ENCODE measurements at regions not wholly inside any gene's neighbourhood (a gene's known extent, or its start where the extent isn't known, plus 50 kb on each side); places are given as distances from the start of the nearest gene placed in this dataset.
"Not testable (repeated sequence)": the region's sequence is repeated elsewhere in the genome, so short reads cannot be mapped to it uniquely, and the experiment has no call there.

DNA sequence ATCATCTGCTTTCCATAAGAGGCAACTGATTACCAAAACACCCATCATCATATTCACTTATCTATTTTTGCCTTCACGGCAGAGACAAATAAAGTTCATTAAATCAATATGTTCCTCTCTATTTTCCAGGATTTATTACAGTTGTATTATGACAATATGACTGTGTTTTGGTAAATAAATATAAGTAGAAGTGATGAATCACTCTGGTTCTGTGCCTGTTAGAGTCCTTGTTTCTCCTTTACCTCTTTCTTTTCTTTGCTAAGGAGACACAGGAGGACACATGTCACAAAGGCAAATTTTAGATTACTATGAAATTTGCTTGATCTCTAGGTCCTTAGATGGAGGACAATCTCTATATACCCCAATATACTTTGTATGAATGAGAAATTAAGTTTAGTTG is 152.6 kb upstream of the PLSCR5 start:
- Mint-ChIP-seq H3K9me3 (no peaks in the 10 kb centered on the region), H3K27me3 (no peaks in the 10 kb centered on the region), H3K36me3 (no peaks in the 10 kb centered on the region), H3K4me1 (no peaks in the 10 kb centered on the region), H3K27ac (no peak overlapping the region), H3K4me3 (no peak overlapping the region)
- DNase-seq, result no peak
- CTCF ChIA-PET, result no interaction called here

DNA sequence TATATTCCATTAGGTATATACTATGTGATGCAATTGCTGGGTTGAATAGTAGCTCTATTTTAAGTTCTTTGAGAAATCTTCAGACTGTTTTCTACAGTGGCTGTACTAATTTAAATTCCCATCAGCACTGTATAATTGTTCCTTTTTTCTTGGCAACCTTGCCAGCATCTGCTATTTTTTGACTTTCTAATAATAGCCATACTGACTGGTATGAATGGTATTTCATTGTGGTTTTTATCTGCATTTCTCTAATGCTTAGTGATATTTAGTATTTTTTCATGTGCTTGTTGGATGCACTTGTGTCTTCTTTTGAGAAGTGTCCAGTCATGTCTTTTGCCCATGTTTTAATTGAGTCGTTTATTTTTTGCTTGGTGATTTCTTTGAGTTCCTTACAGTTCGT is 145.1 kb upstream of the PLSCR5 start:
- CTCF ChIA-PET, result no interaction called here
- H3K27ac Mint-ChIP-seq, result no peak overlapping the region
- no peaks in the 10 kb centered on the region for H3K27me3 Mint-ChIP-seq
- H3K36me3 Mint-ChIP-seq, result no peaks in the 10 kb centered on the region
- H3K4me3 Mint-ChIP-seq, result no peak overlapping the region
- no peak for DNase-seq
- H3K9me3 Mint-ChIP-seq, result no peaks in the 10 kb centered on the region
- no peaks in the 10 kb centered on the region for H3K4me1 Mint-ChIP-seq

DNA sequence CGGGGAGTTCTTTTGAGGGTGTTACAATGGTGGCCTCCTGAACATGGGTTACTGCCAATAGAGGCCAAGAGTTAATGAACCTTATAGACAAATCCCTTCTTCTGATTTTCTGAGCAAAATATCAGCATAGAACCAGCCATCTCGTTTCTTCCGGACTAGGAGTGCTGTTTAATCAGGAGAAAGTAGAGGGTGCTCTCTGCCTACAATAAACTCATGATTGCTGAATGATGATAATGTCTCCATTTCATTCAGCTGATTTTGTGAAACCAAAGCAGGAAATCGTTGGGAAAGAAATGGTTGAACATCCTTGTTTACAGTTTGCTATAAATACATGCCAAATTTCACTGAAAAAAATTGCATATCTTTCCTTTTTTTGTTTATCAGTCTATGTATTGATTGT is 142.8 kb upstream of the PLSCR5 start:
- H3K4me3 Mint-ChIP-seq, result no peak overlapping the region
- CTCF ChIA-PET, result no interaction called here
- no peaks in the 10 kb centered on the region for H3K4me1 Mint-ChIP-seq
- H3K27ac Mint-ChIP-seq, result no peak overlapping the region
- DNase-seq, result no peak
- no peaks in the 10 kb centered on the region for H3K9me3 Mint-ChIP-seq
- H3K36me3 Mint-ChIP-seq, result no peaks in the 10 kb centered on the region
- H3K27me3 Mint-ChIP-seq, result no peaks in the 10 kb centered on the region

DNA sequence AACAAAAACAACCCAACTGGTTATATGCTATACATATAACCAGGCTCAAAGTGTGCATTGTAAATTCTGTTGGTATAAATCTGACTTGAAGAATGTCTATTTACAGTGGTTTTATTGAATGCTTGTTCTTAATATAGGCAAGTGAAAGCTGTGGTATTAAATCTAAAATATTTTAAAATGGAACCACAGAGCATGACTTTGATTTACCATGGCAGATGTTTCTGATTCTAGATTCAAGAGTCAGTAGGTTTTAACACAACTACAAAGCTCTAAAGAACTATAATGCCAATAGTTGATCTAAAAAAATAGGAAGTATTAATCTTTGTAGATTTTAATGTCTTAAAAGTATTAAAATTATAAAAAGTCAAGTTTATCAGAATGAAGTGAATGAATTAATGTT is 141.9 kb upstream of the PLSCR5 start:
- no peaks in the 10 kb centered on the region for H3K36me3 Mint-ChIP-seq
- no peaks in the 10 kb centered on the region for H3K27me3 Mint-ChIP-seq
- H3K9me3 Mint-ChIP-seq, result no peaks in the 10 kb centered on the region
- H3K4me3 Mint-ChIP-seq, result no peak overlapping the region
- CTCF ChIA-PET, result no interaction called here
- DNase-seq, result no peak
- H3K27ac Mint-ChIP-seq, result no peak overlapping the region
- no peaks in the 10 kb centered on the region for H3K4me1 Mint-ChIP-seq

DNA sequence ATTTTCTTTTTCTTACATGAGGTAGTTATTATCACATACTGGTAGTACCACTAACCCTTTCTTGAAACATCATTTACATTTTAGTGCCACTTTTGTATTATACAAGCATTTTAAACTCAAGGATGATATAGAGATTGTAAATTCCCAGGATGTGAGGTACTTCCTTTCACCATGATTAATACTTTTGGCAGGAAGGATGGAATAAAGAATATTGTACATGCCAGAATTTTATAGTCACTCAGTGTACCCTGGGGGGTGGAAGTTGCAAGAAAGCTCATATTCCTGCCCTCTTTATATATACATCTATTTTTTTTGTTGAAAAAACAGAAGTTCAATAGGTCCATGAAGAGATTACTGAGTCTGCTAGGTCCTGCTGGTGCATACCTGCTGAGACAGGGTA is 141.0 kb upstream of the PLSCR5 start:
- no peaks in the 10 kb centered on the region for H3K9me3 Mint-ChIP-seq
- H3K4me1 Mint-ChIP-seq, result no peaks in the 10 kb centered on the region
- no peak for DNase-seq
- no peaks in the 10 kb centered on the region for H3K36me3 Mint-ChIP-seq
- CTCF ChIA-PET, result no interaction called here
- no peak overlapping the region for H3K27ac Mint-ChIP-seq
- no peak overlapping the region for H3K4me3 Mint-ChIP-seq
- no peaks in the 10 kb centered on the region for H3K27me3 Mint-ChIP-seq

DNA sequence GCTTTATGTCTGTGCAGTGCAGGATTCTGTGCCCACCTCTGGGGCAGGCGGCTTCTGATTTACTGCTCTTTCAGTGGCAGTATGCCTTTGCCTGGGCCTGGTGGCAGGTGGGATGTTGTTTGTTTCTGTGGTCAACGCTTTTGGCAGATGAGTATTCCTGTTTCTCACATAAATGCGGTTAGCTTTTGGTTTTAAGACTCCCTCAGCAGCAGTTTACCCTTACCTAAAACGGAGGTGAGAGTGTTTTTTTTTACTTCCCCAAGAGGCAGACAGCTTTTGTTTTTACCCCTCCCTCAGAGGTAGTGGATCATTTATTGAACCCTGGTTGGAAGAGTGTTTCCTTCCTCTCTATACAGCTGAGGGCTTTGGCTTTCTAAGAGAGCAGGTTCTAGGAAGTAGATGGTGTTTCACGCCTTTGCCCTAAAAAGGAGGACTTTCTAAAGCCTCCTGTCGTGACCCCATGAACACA is 134.1 kb upstream of the PLSCR5 start:
- no peak overlapping the region for H3K4me3 Mint-ChIP-seq
- no peaks in the 10 kb centered on the region for H3K36me3 Mint-ChIP-seq
- no peak for DNase-seq
- CTCF ChIA-PET, result no interaction called here
- H3K9me3 Mint-ChIP-seq, result peaks cover 3% of the 10 kb centered on the region
- no peak overlapping the region for H3K27ac Mint-ChIP-seq
- H3K4me1 Mint-ChIP-seq, result no peaks in the 10 kb centered on the region
- no peaks in the 10 kb centered on the region for H3K27me3 Mint-ChIP-seq

DNA sequence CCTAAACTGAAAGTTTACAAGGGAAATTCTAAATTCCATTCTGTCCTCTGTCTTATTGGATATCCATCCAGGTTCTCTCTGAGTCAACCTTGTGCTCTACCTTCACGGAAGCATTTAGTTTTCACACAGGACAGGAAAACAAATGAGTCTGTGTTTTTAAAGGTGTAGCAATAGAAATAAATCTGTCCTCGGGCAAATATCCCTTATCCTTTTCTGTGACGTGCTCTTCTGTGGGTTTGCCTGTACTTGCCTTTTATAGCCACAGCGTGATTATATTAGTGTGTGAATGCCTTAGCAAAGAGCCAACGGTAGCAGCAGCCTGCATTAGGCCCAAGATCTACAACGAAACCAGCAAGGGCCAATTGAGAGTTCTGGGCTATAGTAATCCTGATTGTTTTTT is 127.2 kb upstream of the PLSCR5 start:
- Mint-ChIP-seq H3K4me1 (no peaks in the 10 kb centered on the region), H3K4me3 (no peak overlapping the region), H3K9me3 (peaks cover 7% of the 10 kb centered on the region), H3K27me3 (no peaks in the 10 kb centered on the region), H3K36me3 (no peaks in the 10 kb centered on the region), H3K27ac (no peak overlapping the region)
- DNase-seq, result no peak
- CTCF ChIA-PET, result no interaction called here

DNA sequence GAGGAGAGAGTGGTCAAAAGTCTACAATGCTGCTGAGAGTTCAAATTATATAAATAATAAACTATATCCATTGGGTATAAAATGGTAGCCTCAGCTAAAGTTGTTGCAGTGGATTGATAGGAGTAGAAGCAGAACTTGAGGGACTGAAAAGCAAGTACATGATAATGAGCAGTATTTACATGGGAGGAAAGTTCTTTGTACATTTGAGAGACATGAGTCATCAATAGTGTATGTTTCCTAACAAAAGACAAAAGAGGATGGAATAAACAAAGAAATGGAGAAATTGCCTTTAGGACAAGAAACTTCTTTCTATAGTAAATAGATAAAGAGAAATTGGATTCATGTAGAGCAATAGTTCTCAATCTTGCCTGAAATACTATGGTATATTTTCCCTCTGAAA is 110.0 kb upstream of the PLSCR5 start:
- Mint-ChIP-seq H3K36me3 (no peaks in the 10 kb centered on the region), H3K27me3 (no peaks in the 10 kb centered on the region), H3K4me1 (no peaks in the 10 kb centered on the region), H3K4me3 (no peak overlapping the region), H3K9me3 (no peaks in the 10 kb centered on the region), H3K27ac (no peak overlapping the region)
- CTCF ChIA-PET, result no interaction called here
- DNase-seq, result no peak

DNA sequence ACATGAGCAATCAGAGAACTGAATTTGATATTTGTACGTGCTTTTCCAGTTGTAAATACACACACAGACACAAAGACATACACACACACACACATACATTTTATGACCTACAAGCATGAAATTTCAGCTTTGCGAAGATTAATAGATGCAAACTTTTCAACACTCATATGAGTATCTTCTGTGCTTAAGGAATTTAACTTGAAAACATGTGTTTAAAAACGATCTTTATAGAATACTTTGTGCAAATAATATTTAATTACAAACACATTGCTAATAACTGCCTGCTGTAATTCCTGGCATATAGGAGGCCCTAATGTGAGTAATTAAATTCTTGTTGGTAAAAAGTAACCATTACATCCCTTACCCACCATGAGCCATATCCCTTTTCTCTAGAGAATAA is 107.7 kb upstream of the PLSCR5 start:
- Mint-ChIP-seq H3K27me3 (no peaks in the 10 kb centered on the region), H3K36me3 (no peaks in the 10 kb centered on the region), H3K9me3 (no peaks in the 10 kb centered on the region), H3K27ac (no peak overlapping the region), H3K4me3 (no peak overlapping the region), H3K4me1 (no peaks in the 10 kb centered on the region)
- CTCF ChIA-PET, result no interaction called here
- no peak for DNase-seq

DNA sequence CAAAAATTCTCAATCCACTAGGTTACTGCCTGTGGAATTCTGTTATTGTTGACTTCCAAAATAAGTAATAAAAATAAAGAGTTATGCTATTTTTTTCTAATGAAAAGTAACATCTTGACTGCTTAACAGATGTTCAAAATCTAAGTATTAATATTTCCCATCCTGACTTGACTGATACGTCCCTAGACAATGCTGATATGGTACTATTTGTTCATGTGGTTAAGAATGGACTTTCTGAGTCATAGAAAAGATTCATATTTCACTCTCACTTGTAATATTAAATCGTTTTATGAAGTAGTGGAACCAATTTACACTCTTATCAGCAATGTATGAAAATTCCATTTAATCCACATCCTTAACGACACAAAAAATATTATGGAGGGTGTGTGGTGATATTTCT is 104.8 kb upstream of the PLSCR5 start:
- no peaks in the 10 kb centered on the region for H3K27me3 Mint-ChIP-seq
- H3K36me3 Mint-ChIP-seq, result no peaks in the 10 kb centered on the region
- no peaks in the 10 kb centered on the region for H3K9me3 Mint-ChIP-seq
- CTCF ChIA-PET, result no interaction called here
- DNase-seq, result no peak
- H3K4me1 Mint-ChIP-seq, result no peaks in the 10 kb centered on the region
- no peak overlapping the region for H3K4me3 Mint-ChIP-seq
- no peak overlapping the region for H3K27ac Mint-ChIP-seq

DNA sequence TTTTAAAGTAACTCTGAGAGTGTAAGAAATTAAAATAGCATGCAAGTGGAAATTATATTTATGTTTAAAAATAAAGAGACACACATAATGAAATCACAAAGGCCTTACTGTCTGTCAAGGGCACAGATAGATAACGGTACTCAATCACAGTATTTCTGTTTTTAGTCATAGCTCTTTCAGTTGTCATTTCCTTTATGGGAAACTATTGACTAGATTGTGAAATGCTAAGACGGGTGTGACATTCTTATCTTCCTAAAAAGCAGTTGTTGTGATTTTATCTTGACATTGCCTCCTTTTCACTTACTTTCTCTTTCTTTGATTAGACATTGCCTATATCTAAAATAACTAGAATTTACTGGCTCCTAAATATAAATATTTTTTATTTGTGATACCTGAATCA is 100.1 kb upstream of the PLSCR5 start:
- no peak overlapping the region for H3K4me3 Mint-ChIP-seq
- no peaks in the 10 kb centered on the region for H3K27me3 Mint-ChIP-seq
- no peak for DNase-seq
- H3K9me3 Mint-ChIP-seq, result peaks cover 4% of the 10 kb centered on the region
- H3K36me3 Mint-ChIP-seq, result no peaks in the 10 kb centered on the region
- no peak overlapping the region for H3K27ac Mint-ChIP-seq
- H3K4me1 Mint-ChIP-seq, result no peaks in the 10 kb centered on the region
- CTCF ChIA-PET, result interaction anchor here (0.5 kb wide), 1 partner anchor 710 kb away, joined by 3 read pairs; no protein-coding TSS in a partner anchor

DNA sequence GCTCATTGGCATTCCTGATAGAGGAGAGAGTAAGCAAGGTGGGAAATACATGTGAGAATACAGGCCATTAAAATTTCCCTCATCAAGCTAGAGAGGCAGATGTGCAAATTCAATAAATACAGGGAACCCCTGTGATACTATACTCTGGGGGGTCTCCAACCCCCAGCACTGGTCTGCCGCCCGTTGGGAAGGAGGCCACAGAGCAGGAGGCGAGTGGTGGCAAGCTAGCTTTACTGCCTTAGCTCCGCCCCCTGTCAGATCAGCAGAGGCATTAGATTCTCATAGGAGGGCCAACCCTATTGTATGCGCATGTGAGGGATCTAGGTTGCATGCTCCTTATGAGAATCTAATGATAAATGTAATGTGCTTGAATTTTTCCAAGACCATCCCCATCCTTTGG is 97.1 kb upstream of the PLSCR5 start:
- H3K27me3 Mint-ChIP-seq, result no peaks in the 10 kb centered on the region
- no peaks in the 10 kb centered on the region for H3K36me3 Mint-ChIP-seq
- CTCF ChIA-PET, result no interaction called here
- no peaks in the 10 kb centered on the region for H3K4me1 Mint-ChIP-seq
- H3K9me3 Mint-ChIP-seq, result peaks cover 4% of the 10 kb centered on the region
- DNase-seq, result no peak
- H3K27ac Mint-ChIP-seq, result no peak overlapping the region
- H3K4me3 Mint-ChIP-seq, result no peak overlapping the region

DNA sequence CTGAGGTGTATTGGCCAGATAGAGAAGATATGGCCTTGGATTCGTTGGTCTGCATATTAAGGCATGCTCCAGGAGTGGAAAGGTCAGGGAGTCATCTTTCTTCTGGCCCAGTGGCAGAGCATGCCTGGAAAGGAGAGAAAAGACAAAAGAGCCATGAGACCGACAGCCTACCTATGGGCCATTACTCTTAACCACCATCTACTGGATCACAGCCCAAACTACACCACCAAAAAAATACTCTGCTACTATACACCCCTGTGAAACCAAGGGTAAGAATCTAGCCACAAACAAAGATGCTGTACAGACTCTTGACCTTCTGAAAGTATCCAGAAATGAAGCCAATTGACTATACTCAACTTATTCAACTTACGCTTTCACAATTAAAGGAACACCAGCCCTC is 96.1 kb upstream of the PLSCR5 start:
- Mint-ChIP-seq H3K9me3 (peaks cover 4% of the 10 kb centered on the region), H3K4me3 (no peak overlapping the region), H3K4me1 (no peaks in the 10 kb centered on the region), H3K27ac (no peak overlapping the region), H3K36me3 (no peaks in the 10 kb centered on the region), H3K27me3 (no peaks in the 10 kb centered on the region)
- no peak for DNase-seq
- CTCF ChIA-PET, result no interaction called here

DNA sequence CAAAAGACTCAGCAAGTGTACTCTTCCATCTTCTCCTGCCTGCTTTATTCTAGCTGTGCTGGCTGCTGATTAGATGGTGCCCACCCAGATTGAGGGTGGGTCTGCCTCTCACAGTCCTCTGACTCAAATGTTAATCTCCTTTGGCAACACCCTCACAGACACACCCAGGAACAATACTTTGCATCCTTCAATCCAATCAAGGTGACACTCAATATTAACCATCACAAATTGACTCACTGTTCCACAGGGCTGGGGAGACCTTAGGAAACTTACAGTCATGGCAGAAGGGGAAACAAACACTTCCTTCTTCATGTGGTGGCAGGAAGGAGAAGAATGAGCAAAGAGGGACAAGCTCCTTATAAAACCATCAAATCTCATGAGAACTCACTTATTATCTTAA is 94.9 kb upstream of the PLSCR5 start:
- H3K27me3 Mint-ChIP-seq, CTCF ChIA-PET, H3K36me3 Mint-ChIP-seq, DNase-seq, H3K27ac Mint-ChIP-seq, H3K4me1 Mint-ChIP-seq, H3K4me3 Mint-ChIP-seq, H3K9me3 Mint-ChIP-seq: not testable (repeated sequence)

DNA sequence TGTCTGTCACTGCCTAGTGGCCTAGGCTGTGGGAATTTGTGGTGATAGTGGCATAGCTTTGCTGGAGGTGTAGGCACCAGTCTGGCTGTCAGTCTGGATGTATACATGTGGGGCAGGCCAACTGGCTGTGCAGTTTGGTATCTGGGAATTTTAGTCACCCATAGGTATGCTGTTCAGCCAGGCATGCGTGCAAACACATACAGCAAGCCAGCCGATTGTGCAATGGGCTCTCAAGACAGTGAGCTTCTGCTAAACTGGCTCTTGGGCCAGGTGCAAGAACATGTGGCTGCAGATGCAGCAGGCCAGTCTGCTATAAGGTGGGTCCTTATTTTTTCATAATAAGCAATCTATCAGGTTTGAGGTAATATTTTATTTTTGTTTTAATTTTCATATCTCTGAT is 87.1 kb upstream of the PLSCR5 start:
- DNase-seq, result no peak
- Mint-ChIP-seq H3K4me3 (no peak overlapping the region), H3K9me3 (peaks cover 4% of the 10 kb centered on the region), H3K27me3 (no peaks in the 10 kb centered on the region), H3K27ac (no peak overlapping the region), H3K4me1 (no peaks in the 10 kb centered on the region), H3K36me3 (no peaks in the 10 kb centered on the region)
- CTCF ChIA-PET, result no interaction called here

DNA sequence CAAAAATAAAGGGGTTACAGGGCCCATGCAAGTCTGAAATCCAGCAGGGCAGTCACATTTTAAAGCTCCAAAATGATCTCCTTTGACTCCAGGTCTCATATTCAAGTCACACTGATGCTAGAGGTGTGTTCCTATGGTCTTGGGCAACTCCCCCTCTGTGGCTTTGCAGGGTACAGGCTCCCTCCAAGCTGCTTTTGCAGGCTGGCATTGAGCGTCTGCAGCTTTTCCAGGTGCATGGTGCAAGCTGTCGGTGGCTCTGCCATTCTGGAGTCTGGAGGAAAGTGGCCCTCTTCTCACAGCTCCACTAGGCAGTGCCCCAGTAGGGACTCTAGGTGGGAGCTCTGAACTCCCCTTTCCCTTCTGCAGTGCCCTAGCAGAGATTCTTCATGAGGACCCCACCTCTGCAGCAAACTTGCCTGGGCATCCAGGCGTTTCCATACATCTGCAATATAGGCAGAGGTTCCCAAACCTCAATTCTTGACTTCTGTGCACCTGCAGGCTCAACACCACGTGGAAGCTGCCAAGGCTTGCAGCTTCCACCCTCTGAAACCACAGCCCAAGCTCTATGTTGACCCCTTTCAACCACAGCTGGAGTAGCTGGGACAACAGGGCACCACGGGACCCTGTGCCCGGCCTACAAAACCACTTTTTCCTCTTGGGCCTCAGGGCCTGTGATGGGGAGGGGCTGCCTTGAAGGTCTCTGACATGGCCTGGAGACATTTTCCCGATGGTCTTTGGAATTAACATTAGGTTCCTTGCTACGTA is 80.1 kb upstream of the PLSCR5 start:
- H3K27ac Mint-ChIP-seq, result no peak overlapping the region
- H3K36me3 Mint-ChIP-seq, result no peaks in the 10 kb centered on the region
- no peak for DNase-seq
- CTCF ChIA-PET, result no interaction called here
- H3K9me3 Mint-ChIP-seq, result no peaks in the 10 kb centered on the region
- H3K27me3 Mint-ChIP-seq, result no peaks in the 10 kb centered on the region
- H3K4me1 Mint-ChIP-seq, result no peaks in the 10 kb centered on the region
- H3K4me3 Mint-ChIP-seq, result no peak overlapping the region

All from activated naive CD4-positive, alpha-beta T cell treated with anti-CD3 and anti-CD28 coated beads, Interleukin-2, amount 10 ng/mL, durations not matched to agents 7 days and 5 days (primary cell).